ENCODE measurements at regions not wholly inside any gene's neighbourhood (a gene's known extent, or its start where the extent isn't known, plus 50 kb on each side); places are given as distances from the start of the nearest gene placed in this dataset.

GRCh38 chr5:8446179-8446578 is 577.2 kb downstream of the MTRR start:
- DNase-seq (ENCODE audit: low read depth, low spot score) (no peak), FAIRE-seq (no peak)
- H3K4me1 ChIP-seq (ENCODE audit: control insufficient read depth, extremely low read depth, insufficient read depth, low read length), result no peaks in the 10 kb centered on the region
- H3K79me2 ChIP-seq (ENCODE audit: control insufficient read depth, insufficient read depth, low read length), result no peaks in the 10 kb centered on the region
- no peak overlapping the region for H2AFZ ChIP-seq (ENCODE audit: control insufficient read depth, low read length)
- H3K36me3 ChIP-seq (ENCODE audit: control insufficient read depth in 2 of 2, extremely low read depth in 1 of 2, insufficient read depth in 2 of 2, low read length in 2 of 2), result no peaks in the 10 kb centered on the region
- no peaks in the 10 kb centered on the region for H3K9me3 ChIP-seq (ENCODE audit: control insufficient read depth, low read depth, low read length)
- H3K9ac ChIP-seq (ENCODE audit: control insufficient read depth, extremely low read depth, insufficient read depth, low read length), result no peak overlapping the region
- H3K27ac ChIP-seq (ENCODE audit: control insufficient read depth, insufficient read depth, low read length), result no peak overlapping the region
- no peak overlapping the region for H3K4me3 ChIP-seq (ENCODE audit: control insufficient read depth in 2 of 3, extremely low read depth in 1 of 3, insufficient read depth in 2 of 3, low read depth in 1 of 3, low read length in 3 of 3)
- TF ChIP-seq, protein P1, sequence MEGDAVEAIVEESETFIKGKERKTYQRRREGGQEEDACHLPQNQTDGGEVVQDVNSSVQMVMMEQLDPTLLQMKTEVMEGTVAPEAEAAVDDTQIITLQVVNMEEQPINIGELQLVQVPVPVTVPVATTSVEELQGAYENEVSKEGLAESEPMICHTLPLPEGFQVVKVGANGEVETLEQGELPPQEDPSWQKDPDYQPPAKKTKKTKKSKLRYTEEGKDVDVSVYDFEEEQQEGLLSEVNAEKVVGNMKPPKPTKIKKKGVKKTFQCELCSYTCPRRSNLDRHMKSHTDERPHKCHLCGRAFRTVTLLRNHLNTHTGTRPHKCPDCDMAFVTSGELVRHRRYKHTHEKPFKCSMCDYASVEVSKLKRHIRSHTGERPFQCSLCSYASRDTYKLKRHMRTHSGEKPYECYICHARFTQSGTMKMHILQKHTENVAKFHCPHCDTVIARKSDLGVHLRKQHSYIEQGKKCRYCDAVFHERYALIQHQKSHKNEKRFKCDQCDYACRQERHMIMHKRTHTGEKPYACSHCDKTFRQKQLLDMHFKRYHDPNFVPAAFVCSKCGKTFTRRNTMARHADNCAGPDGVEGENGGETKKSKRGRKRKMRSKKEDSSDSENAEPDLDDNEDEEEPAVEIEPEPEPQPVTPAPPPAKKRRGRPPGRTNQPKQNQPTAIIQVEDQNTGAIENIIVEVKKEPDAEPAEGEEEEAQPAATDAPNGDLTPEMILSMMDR (optimal IDR thresholded peaks at IDR 0.05 in 1 of 3, IDR thresholded peaks at IDR 0.05 in 1 of 3, conservative IDR thresholded peaks at IDR 0.05 in 1 of 3; ENCODE audit: extremely low read depth in 1 of 3, insufficient read depth in 2 of 3, low read length in 3 of 3), result no peak
- no peak for TF ChIP-seq EZH2 (IDR thresholded peaks at IDR 0.05; ENCODE audit: low read length)
- no peak overlapping the region for H3K4me2 ChIP-seq (ENCODE audit: control insufficient read depth, extremely low read depth, insufficient read depth, low read depth, low read length)
- dilution Hi-C loops (cut with MboI; ENCODE audit: extremely low pct_ligation_motif_present, low sequenced_read_pairs), result no loop called here
- H4K20me1 ChIP-seq (ENCODE audit: control insufficient read depth, extremely low read depth, insufficient read depth, low read length), result no peaks in the 10 kb centered on the region
- no peaks in the 10 kb centered on the region for H3K27me3 ChIP-seq (ENCODE audit: control insufficient read depth, extremely low read depth, insufficient read depth, low read length)
- no peaks in the 10 kb centered on the region for H3K9me1 ChIP-seq (ENCODE audit: control insufficient read depth, extremely low read depth, insufficient read depth, low read length)

DNA sequence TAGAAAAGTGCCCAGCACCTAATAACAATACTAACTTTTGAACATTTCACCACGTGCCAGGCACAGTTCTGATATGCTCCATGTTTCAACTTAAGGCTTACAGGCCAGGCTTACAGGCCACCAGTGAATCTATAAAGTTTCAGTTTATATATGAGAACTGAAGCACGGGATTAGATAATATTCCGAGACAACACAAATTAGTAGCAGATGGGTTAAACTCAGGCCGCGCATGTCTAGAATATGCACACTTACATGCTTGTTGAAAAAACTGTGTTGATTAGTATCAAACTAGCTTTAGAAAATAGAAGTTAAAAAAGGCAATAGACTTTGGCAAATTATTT is 587.9 kb downstream of the MTRR start:
- DNase-seq (ENCODE audit: low read depth, low spot score) (no peak), FAIRE-seq (no peak)
- Histone ChIP-seq H3K4me1 (ENCODE audit: control insufficient read depth, extremely low read depth, insufficient read depth, low read length) (no peaks in the 10 kb centered on the region), H3K36me3 (ENCODE audit: control insufficient read depth in 2 of 2, extremely low read depth in 1 of 2, insufficient read depth in 2 of 2, low read length in 2 of 2) (peaks cover 0 to 2% of the 10 kb centered on the region in 2 experiments), H3K27ac (ENCODE audit: control insufficient read depth, insufficient read depth, low read length) (peak overlapping the region; percentile 57), H3K4me2 (ENCODE audit: control insufficient read depth, extremely low read depth, insufficient read depth, low read depth, low read length) (peak overlapping the region; percentile 3), H2AFZ (ENCODE audit: control insufficient read depth, low read length) (peak overlapping the region; percentile 3), H3K79me2 (ENCODE audit: control insufficient read depth, insufficient read depth, low read length) (peaks cover 21% of the 10 kb centered on the region), H3K9ac (ENCODE audit: control insufficient read depth, extremely low read depth, insufficient read depth, low read length) (no peak overlapping the region), H3K4me3 (ENCODE audit: control insufficient read depth in 2 of 3, extremely low read depth in 1 of 3, insufficient read depth in 2 of 3, low read depth in 1 of 3, low read length in 3 of 3) (no peak overlapping the region), H3K9me1 (ENCODE audit: control insufficient read depth, extremely low read depth, insufficient read depth, low read length) (no peaks in the 10 kb centered on the region), H3K9me3 (ENCODE audit: control insufficient read depth, low read depth, low read length) (no peaks in the 10 kb centered on the region), H3K27me3 (ENCODE audit: control insufficient read depth, extremely low read depth, insufficient read depth, low read length) (no peaks in the 10 kb centered on the region), H4K20me1 (ENCODE audit: control insufficient read depth, extremely low read depth, insufficient read depth, low read length) (no peaks in the 10 kb centered on the region)
- TF ChIP-seq, protein P1 (optimal IDR thresholded peaks at IDR 0.05 in 1 of 3, IDR thresholded peaks at IDR 0.05 in 1 of 3, conservative IDR thresholded peaks at IDR 0.05 in 1 of 3; ENCODE audit: extremely low read depth in 1 of 3, insufficient read depth in 2 of 3, low read length in 3 of 3), result no peak
- TF ChIP-seq EZH2 (IDR thresholded peaks at IDR 0.05; ENCODE audit: low read length), result no peak
- dilution Hi-C loops (cut with MboI; ENCODE audit: extremely low pct_ligation_motif_present, low sequenced_read_pairs), result no loop called here

Measured in keratinocyte (primary cell).